ENCODE measurements at regions not wholly inside any gene's neighbourhood (a gene's known extent, or its start where the extent isn't known, plus 50 kb on each side); places are given as distances from the start of the nearest gene placed in this dataset.

DNA sequence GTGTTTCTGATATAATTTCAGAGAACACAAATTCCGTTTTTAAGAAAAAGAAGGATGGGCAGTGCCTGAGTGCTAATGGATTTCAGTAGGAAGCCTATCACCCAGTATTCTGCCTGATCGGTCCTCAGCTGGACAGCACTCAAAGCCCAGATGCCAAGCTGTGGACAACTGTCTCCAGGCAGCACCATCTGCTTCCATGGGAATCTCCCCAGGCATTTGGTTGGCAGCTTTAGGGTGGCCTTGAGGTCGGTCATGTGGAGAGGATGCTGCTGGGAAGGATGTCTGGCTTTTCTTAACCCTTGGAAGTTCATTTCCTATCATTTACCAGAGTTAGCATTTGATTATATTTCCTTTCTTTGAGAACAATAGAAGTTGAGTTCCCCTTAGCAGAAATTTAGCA lies 311.7 kb downstream of the TBC1D4 start:
- Histone ChIP-seq H3K9me3 (replicated peaks; ENCODE audit: insufficient read depth, low read length) (no peaks in the 10 kb centered on the region), H4K20me1 (ENCODE audit: insufficient read depth, low read length) (no peaks in the 10 kb centered on the region), H3K4me3 (ENCODE audit: low read length) (no peak overlapping the region), H3K4me2 (ENCODE audit: low read depth, low read length) (no peak overlapping the region), H3K4me1 (ENCODE audit: low read length) (no peaks in the 10 kb centered on the region), H3K9ac (ENCODE audit: low read length) (no peak overlapping the region), H3F3A (ENCODE audit: insufficient read depth, low read length) (no peaks in the 10 kb centered on the region), H3K27ac (ENCODE audit: low read length) (no peak overlapping the region), H3K36me3 (replicated peaks; ENCODE audit: insufficient read depth, low read length) (no peaks in the 10 kb centered on the region), H3K79me2 (ENCODE audit: low read length) (no peaks in the 10 kb centered on the region), H3K9me2 (replicated peaks; ENCODE audit: insufficient read depth, low read length) (no peaks in the 10 kb centered on the region), H3K27me3 (replicated peaks; ENCODE audit: insufficient read depth, low read length) (no peaks in the 10 kb centered on the region), H2AFZ (ENCODE audit: low read length) (no peak overlapping the region)
- TF ChIP-seq, protein P1, sequence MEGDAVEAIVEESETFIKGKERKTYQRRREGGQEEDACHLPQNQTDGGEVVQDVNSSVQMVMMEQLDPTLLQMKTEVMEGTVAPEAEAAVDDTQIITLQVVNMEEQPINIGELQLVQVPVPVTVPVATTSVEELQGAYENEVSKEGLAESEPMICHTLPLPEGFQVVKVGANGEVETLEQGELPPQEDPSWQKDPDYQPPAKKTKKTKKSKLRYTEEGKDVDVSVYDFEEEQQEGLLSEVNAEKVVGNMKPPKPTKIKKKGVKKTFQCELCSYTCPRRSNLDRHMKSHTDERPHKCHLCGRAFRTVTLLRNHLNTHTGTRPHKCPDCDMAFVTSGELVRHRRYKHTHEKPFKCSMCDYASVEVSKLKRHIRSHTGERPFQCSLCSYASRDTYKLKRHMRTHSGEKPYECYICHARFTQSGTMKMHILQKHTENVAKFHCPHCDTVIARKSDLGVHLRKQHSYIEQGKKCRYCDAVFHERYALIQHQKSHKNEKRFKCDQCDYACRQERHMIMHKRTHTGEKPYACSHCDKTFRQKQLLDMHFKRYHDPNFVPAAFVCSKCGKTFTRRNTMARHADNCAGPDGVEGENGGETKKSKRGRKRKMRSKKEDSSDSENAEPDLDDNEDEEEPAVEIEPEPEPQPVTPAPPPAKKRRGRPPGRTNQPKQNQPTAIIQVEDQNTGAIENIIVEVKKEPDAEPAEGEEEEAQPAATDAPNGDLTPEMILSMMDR (IDR thresholded peaks at IDR 0.05; ENCODE audit: low read length), result no peak
- no peak for TF ChIP-seq EZH2 (optimal IDR thresholded peaks at IDR 0.05; ENCODE audit: low read depth, low read length)
- TF ChIP-seq EZH2phosphoT487 (IDR thresholded peaks at IDR 0.05; ENCODE audit: low read length), result no peak
- no peak for DNase-seq

DNA sequence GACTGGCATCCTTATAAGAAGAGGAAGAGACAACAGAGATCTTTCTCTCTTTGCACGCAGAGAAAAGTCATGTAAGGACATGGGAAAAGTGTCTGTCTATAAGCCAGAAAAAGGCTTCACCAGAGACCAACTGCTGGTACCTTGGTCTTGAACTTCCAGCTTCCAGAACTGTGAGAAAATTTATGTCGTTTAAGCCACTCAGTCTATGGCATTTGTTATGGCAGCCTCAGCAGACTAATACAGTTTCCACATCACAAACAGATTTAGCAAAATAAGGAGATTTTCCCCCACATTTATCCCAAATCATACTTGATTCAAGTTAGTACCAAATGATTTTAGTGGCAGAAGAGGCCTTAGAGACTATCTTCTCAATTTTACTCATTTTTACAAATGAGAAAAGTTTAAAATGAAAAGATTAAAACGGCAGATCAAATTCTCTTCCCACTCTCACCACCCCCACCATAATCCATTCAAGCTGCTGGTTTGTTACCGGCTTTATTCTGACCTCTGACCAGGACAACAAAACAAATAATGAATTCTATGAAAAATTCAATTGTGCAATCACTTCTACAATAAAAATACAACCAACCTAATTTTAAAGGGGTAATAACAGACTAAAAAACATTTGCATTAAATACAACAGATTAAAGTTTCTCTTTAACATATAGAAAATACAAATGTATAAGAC lies 316.3 kb downstream of the TBC1D4 start:
- Histone ChIP-seq H3K4me1 (ENCODE audit: low read length) (no peaks in the 10 kb centered on the region), H3K9me2 (replicated peaks; ENCODE audit: insufficient read depth, low read length) (no peaks in the 10 kb centered on the region), H3K9me3 (replicated peaks; ENCODE audit: insufficient read depth, low read length) (no peaks in the 10 kb centered on the region), H4K20me1 (ENCODE audit: insufficient read depth, low read length) (no peaks in the 10 kb centered on the region), H3K27ac (ENCODE audit: low read length) (no peak overlapping the region), H2AFZ (ENCODE audit: low read length) (no peak overlapping the region), H3K9ac (ENCODE audit: low read length) (no peak overlapping the region), H3F3A (ENCODE audit: insufficient read depth, low read length) (no peaks in the 10 kb centered on the region), H3K27me3 (replicated peaks; ENCODE audit: insufficient read depth, low read length) (no peaks in the 10 kb centered on the region), H3K4me2 (ENCODE audit: low read depth, low read length) (no peak overlapping the region), H3K79me2 (ENCODE audit: low read length) (no peaks in the 10 kb centered on the region), H3K36me3 (replicated peaks; ENCODE audit: insufficient read depth, low read length) (no peaks in the 10 kb centered on the region), H3K4me3 (ENCODE audit: low read length) (no peak overlapping the region)
- no peak for DNase-seq
- TF ChIP-seq, protein P1 (IDR thresholded peaks at IDR 0.05; ENCODE audit: low read length), result no peak
- TF ChIP-seq EZH2phosphoT487 (IDR thresholded peaks at IDR 0.05; ENCODE audit: low read length) (no peak), EZH2 (optimal IDR thresholded peaks at IDR 0.05; ENCODE audit: low read depth, low read length) (no peak)

DNA sequence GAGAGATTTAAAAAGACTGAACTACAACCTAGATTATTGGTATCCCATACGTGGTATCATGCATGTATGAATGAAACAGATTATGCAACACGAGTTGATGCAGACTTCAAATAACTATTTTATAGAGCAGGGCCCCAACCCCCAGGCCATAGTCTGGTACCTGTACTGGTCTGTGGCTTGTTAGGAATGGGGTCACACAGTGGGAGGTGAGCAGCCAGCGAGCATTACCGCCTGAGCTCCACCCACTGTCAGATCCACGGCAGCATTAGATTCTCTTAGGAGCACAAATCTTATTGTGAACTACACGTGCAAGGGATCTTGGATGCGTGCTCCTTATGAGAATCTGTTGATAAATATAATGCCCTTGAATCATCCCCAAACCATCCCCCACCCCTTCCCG lies 320.2 kb downstream of the TBC1D4 start:
- no peaks in the 10 kb centered on the region for H3K9me2 ChIP-seq (replicated peaks; ENCODE audit: insufficient read depth, low read length)
- H3K4me1 ChIP-seq (ENCODE audit: low read length), result no peaks in the 10 kb centered on the region
- H3K4me3 ChIP-seq (ENCODE audit: low read length), result no peak overlapping the region
- H3K36me3 ChIP-seq (replicated peaks; ENCODE audit: insufficient read depth, low read length), result no peaks in the 10 kb centered on the region
- TF ChIP-seq EZH2 (optimal IDR thresholded peaks at IDR 0.05; ENCODE audit: low read depth, low read length) (no peak), EZH2phosphoT487 (IDR thresholded peaks at IDR 0.05; ENCODE audit: low read length) (no peak)
- TF ChIP-seq, protein P1 (IDR thresholded peaks at IDR 0.05; ENCODE audit: low read length), result no peak
- no peaks in the 10 kb centered on the region for H3F3A ChIP-seq (ENCODE audit: insufficient read depth, low read length)
- H3K4me2 ChIP-seq (ENCODE audit: low read depth, low read length), result no peak overlapping the region
- H3K27me3 ChIP-seq (replicated peaks; ENCODE audit: insufficient read depth, low read length), result no peaks in the 10 kb centered on the region
- H3K27ac ChIP-seq (ENCODE audit: low read length), result no peak overlapping the region
- no peaks in the 10 kb centered on the region for H3K9me3 ChIP-seq (replicated peaks; ENCODE audit: insufficient read depth, low read length)
- H3K79me2 ChIP-seq (ENCODE audit: low read length), result no peaks in the 10 kb centered on the region
- H2AFZ ChIP-seq (ENCODE audit: low read length), result no peak overlapping the region
- no peak overlapping the region for H3K9ac ChIP-seq (ENCODE audit: low read length)
- no peaks in the 10 kb centered on the region for H4K20me1 ChIP-seq (ENCODE audit: insufficient read depth, low read length)
- no peak for DNase-seq
